MM.1S (cell line): ENCODE measurements at regions not wholly inside any gene's neighbourhood (a gene's known extent, or its start where the extent isn't known, plus 50 kb on each side); places are given as distances from the start of the nearest gene placed in this dataset.
"Not testable (repeated sequence)": the region's sequence is repeated elsewhere in the genome, so short reads cannot be mapped to it uniquely, and the experiment has no call there.

Experiments
- EZH2 ChIP-seq: fragments of 300-600 bp; sonication (generic); optimal IDR thresholded peaks from 2 replicates; pipeline ENCODE3; 2017; ENCODE audit warnings: low read depth, mild to moderate bottlenecking, antibody characterized with exemption, low read length, mixed read lengths
- TF ChIP-seq, protein P1 (sequence below): fragments of 300-600 bp; sonication (generic); IDR thresholded peaks from 2 replicates; pipeline ENCODE4 v1.5.1; 2016; ENCODE audit warnings: antibody characterized with exemption, low read length, mixed read lengths

DNA sequence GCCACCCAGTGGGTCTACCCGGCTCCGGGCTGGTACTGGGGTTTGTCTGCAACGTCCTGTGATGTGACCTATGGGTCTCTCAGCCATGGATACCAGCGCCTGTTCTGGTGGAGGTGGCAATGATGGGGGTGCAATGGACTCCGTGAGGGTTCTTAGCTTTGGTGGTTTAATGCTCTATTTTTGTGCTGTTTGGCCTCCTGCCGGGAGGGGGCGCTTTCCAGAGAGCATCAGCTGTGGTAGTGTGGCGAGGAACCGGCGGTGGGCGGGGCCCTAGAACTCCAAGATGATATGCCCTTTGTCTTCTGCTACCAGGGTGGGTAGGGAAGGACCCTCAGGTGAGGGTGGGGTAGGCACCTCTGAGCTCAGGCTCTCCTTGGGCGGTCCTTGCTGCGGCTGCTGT is 324.1 kb upstream of the ZFP42 start:
- TF ChIP-seq, protein P1, sequence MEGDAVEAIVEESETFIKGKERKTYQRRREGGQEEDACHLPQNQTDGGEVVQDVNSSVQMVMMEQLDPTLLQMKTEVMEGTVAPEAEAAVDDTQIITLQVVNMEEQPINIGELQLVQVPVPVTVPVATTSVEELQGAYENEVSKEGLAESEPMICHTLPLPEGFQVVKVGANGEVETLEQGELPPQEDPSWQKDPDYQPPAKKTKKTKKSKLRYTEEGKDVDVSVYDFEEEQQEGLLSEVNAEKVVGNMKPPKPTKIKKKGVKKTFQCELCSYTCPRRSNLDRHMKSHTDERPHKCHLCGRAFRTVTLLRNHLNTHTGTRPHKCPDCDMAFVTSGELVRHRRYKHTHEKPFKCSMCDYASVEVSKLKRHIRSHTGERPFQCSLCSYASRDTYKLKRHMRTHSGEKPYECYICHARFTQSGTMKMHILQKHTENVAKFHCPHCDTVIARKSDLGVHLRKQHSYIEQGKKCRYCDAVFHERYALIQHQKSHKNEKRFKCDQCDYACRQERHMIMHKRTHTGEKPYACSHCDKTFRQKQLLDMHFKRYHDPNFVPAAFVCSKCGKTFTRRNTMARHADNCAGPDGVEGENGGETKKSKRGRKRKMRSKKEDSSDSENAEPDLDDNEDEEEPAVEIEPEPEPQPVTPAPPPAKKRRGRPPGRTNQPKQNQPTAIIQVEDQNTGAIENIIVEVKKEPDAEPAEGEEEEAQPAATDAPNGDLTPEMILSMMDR = not testable (repeated sequence)
- TF ChIP-seq EZH2 = not testable (repeated sequence)
